ENCODE measurements at regions not wholly inside any gene's neighbourhood (a gene's known extent, or its start where the extent isn't known, plus 50 kb on each side); places are given as distances from the start of the nearest gene placed in this dataset.
"Not testable (repeated sequence)": the region's sequence is repeated elsewhere in the genome, so short reads cannot be mapped to it uniquely, and the experiment has no call there.

DNA sequence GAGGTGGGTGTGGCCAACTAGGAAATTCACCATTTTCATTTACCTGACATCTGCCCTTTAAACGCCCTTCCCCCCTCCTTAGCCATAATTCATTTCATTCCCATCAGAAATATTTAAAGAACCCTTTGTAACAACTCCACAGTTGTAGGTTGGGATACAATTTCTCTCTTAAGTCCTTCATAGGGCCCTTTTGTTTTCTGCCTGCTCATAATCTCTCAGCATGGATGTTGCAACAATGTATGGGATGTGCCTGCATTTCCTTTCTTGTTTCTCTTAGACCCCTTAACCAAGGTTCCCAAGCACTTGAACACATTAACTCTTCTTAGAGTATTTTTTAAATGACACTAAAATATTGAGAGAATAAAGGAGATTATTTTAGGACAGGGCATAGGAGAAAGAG, 51.7 kb upstream of the MYO10 start:
- DNase-seq: no peak
- Histone ChIP-seq H3K36me3 (ENCODE audit: insufficient read depth, low read length) (no peaks in the 10 kb centered on the region), H3K4me3 (ENCODE audit: low read length) (no peak overlapping the region), H3K27me3 (ENCODE audit: low read length) (no peaks in the 10 kb centered on the region), H3K4me1 (ENCODE audit: low read length) (no peaks in the 10 kb centered on the region), H4K20me1 (ENCODE audit: insufficient read depth, low read depth, low read length) (no peaks in the 10 kb centered on the region), H3K9ac (ENCODE audit: low read length) (no peak overlapping the region), H2AFZ (ENCODE audit: low read length) (no peak overlapping the region), H3K9me2 (replicated peaks; ENCODE audit: insufficient read depth, low read length) (no peaks in the 10 kb centered on the region), H3K79me2 (ENCODE audit: low read length) (no peaks in the 10 kb centered on the region), H3K27ac (ENCODE audit: low read length) (no peak overlapping the region), H3K4me2 (ENCODE audit: low read depth, low read length, poor library complexity, severe bottlenecking) (no peak overlapping the region), H3K9me3 (ENCODE audit: low read length) (no peaks in the 10 kb centered on the region)

DNA sequence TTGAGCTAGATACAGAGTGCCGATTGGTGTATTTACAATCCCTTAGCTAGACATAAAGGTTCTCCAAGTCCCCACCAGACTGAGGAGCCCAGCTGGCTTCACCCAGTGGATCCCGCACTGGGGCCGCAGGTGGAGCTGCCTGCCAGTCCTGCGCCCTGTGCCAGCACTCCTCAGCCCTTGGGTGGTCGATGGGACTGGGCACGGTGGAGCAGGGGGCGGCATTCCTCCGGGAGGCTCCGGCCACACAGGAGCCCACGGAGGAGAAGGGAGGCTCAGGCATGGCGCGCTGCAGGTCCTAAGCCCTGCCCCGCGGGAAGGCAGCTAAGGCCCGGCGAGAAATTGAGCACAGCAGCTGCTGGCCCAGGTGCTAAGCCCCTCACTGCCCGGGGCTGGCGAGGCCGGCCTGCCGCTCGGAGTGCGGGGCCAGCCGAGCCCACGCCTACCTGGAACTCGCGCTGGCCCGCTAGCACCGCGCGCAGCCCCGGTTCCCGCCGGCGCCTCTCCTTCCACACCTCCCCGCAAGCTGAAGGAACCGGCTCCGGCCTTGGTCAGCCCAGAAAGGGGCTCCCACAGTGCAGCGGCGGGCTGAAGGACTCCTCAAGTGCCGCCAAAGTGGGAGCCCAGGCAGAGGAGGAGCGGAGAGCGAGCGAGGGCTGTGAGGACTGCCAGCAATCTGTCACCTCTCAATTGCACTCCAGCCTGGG, 54.9 kb upstream of the MYO10 start:
- not testable (repeated sequence) for H3K4me1 ChIP-seq (ENCODE audit: low read length); H3K4me3 ChIP-seq (ENCODE audit: low read length); H3K27ac ChIP-seq (ENCODE audit: low read length); H3K9ac ChIP-seq (ENCODE audit: low read length); DNase-seq; H3K36me3 ChIP-seq (ENCODE audit: insufficient read depth, low read length); H3K9me2 ChIP-seq (replicated peaks; ENCODE audit: insufficient read depth, low read length); H3K27me3 ChIP-seq (ENCODE audit: low read length); H3K79me2 ChIP-seq (ENCODE audit: low read length); H3K4me2 ChIP-seq (ENCODE audit: low read depth, low read length, poor library complexity, severe bottlenecking); H4K20me1 ChIP-seq (ENCODE audit: insufficient read depth, low read depth, low read length); H3K9me3 ChIP-seq (ENCODE audit: low read length); H2AFZ ChIP-seq (ENCODE audit: low read length)

DNA sequence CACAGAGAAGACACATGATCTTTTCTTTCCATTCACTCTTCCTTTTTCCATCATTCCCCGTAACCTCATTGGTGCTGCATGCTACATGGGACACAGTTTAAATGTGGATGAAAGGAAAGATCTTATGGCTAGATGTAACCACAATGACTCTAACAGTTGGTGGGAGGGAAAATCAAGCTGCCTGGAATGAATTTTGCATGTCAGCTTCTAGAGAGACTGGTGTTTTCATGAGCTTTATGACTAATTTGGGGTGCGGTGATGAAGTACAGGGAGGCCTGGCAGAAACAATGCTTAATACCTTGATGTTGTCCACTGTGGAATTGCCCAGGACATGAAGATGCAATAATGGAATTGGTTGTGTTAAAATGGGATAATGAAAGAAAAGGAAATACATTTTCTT, 55.9 kb upstream of the MYO10 start:
- Histone ChIP-seq H2AFZ (ENCODE audit: low read length) (no peak overlapping the region), H3K27ac (ENCODE audit: low read length) (no peak overlapping the region), H3K4me2 (ENCODE audit: low read depth, low read length, poor library complexity, severe bottlenecking) (no peak overlapping the region), H3K4me3 (ENCODE audit: low read length) (no peak overlapping the region), H3K9ac (ENCODE audit: low read length) (no peak overlapping the region), H3K79me2 (ENCODE audit: low read length) (no peaks in the 10 kb centered on the region), H3K4me1 (ENCODE audit: low read length) (no peaks in the 10 kb centered on the region), H3K9me3 (ENCODE audit: low read length) (no peaks in the 10 kb centered on the region), H4K20me1 (ENCODE audit: insufficient read depth, low read depth, low read length) (no peaks in the 10 kb centered on the region), H3K27me3 (ENCODE audit: low read length) (no peaks in the 10 kb centered on the region), H3K36me3 (ENCODE audit: insufficient read depth, low read length) (no peaks in the 10 kb centered on the region), H3K9me2 (replicated peaks; ENCODE audit: insufficient read depth, low read length) (no peaks in the 10 kb centered on the region)
- no peak for DNase-seq

DNA sequence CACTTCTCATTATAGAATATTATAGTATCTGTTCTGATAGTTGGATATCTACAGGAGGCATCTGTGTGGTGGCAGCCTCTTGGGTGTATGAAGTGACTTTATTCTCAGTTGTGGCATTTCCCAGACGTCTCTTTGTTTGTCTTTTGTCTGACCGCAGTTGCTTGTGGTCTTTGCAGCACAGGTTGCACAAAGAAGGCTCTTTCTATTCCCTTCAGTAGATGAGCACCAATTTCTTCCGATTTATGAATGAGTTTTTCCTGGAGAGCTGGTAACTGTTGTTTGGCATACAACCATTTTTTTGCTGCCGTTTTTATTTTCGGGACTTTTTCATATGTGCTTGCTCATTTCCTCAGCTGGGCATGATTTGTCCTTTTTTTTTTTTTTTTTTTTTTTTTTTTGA, 56.4 kb upstream of the MYO10 start:
- Histone ChIP-seq H3K27me3 (ENCODE audit: low read length) (no peaks in the 10 kb centered on the region), H3K4me2 (ENCODE audit: low read depth, low read length, poor library complexity, severe bottlenecking) (no peak overlapping the region), H3K27ac (ENCODE audit: low read length) (no peak overlapping the region), H3K9me2 (replicated peaks; ENCODE audit: insufficient read depth, low read length) (no peaks in the 10 kb centered on the region), H3K4me3 (ENCODE audit: low read length) (no peak overlapping the region), H3K36me3 (ENCODE audit: insufficient read depth, low read length) (no peaks in the 10 kb centered on the region), H4K20me1 (ENCODE audit: insufficient read depth, low read depth, low read length) (no peaks in the 10 kb centered on the region), H2AFZ (ENCODE audit: low read length) (no peak overlapping the region), H3K4me1 (ENCODE audit: low read length) (no peaks in the 10 kb centered on the region), H3K9me3 (ENCODE audit: low read length) (no peaks in the 10 kb centered on the region), H3K79me2 (ENCODE audit: low read length) (no peaks in the 10 kb centered on the region), H3K9ac (ENCODE audit: low read length) (no peak overlapping the region)
- DNase-seq: no peak

DNA sequence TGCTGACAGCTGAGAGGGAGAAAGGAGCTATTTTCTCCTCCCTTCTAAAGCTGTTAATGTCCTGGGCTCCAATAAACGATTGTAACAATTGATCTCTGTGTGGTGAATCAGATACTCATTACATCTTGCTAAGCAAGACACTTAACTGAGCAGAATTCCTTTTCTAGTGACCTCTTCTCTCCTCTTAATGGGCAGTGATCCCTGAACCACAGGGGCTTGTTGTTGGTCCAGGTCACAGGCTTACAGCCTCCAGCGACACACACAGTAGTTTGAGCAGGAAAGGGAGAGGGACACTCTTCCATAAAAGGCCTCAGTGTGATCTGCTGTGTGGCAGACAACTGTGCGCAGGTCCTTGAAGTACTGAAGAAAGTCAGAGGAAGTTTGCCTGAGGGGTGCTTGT, 58.5 kb upstream of the MYO10 start:
- Histone ChIP-seq H3K4me3 (ENCODE audit: low read length) (no peak overlapping the region), H3K9me3 (ENCODE audit: low read length) (no peaks in the 10 kb centered on the region), H3K36me3 (ENCODE audit: insufficient read depth, low read length) (no peaks in the 10 kb centered on the region), H2AFZ (ENCODE audit: low read length) (no peak overlapping the region), H3K27me3 (ENCODE audit: low read length) (no peaks in the 10 kb centered on the region), H3K9me2 (replicated peaks; ENCODE audit: insufficient read depth, low read length) (no peaks in the 10 kb centered on the region), H3K4me2 (ENCODE audit: low read depth, low read length, poor library complexity, severe bottlenecking) (no peak overlapping the region), H3K9ac (ENCODE audit: low read length) (no peak overlapping the region), H3K4me1 (ENCODE audit: low read length) (no peaks in the 10 kb centered on the region), H3K79me2 (ENCODE audit: low read length) (no peaks in the 10 kb centered on the region), H3K27ac (ENCODE audit: low read length) (no peak overlapping the region), H4K20me1 (ENCODE audit: insufficient read depth, low read depth, low read length) (no peaks in the 10 kb centered on the region)
- DNase-seq: no peak

DNA sequence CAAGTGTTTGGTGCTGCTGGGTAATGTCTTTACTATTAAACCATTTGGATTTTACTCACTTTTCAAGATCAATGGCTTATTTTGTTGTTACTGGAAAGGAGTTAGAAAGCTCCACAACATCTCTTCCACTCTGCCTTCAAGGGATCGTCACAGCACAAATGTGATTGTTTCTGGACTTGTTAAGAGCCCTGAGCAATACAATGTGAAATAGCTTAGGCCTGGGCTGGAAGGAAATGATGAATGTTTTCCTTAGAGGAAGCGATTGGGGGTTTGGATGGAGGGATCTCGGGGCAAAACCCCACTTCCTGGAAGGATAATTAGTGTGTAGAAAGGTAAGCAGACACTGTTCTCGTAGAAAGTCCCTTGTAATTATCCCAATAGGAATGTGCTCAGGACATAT, 59.3 kb upstream of the MYO10 start:
- Histone ChIP-seq H3K79me2 (ENCODE audit: low read length) (no peaks in the 10 kb centered on the region), H3K9me3 (ENCODE audit: low read length) (no peaks in the 10 kb centered on the region), H3K27me3 (ENCODE audit: low read length) (no peaks in the 10 kb centered on the region), H3K4me3 (ENCODE audit: low read length) (no peak overlapping the region), H3K4me1 (ENCODE audit: low read length) (no peaks in the 10 kb centered on the region), H3K27ac (ENCODE audit: low read length) (no peak overlapping the region), H3K9me2 (replicated peaks; ENCODE audit: insufficient read depth, low read length) (no peaks in the 10 kb centered on the region), H3K36me3 (ENCODE audit: insufficient read depth, low read length) (no peaks in the 10 kb centered on the region), H2AFZ (ENCODE audit: low read length) (no peak overlapping the region), H3K9ac (ENCODE audit: low read length) (no peak overlapping the region), H3K4me2 (ENCODE audit: low read depth, low read length, poor library complexity, severe bottlenecking) (no peak overlapping the region), H4K20me1 (ENCODE audit: insufficient read depth, low read depth, low read length) (no peaks in the 10 kb centered on the region)
- no peak for DNase-seq

DNA sequence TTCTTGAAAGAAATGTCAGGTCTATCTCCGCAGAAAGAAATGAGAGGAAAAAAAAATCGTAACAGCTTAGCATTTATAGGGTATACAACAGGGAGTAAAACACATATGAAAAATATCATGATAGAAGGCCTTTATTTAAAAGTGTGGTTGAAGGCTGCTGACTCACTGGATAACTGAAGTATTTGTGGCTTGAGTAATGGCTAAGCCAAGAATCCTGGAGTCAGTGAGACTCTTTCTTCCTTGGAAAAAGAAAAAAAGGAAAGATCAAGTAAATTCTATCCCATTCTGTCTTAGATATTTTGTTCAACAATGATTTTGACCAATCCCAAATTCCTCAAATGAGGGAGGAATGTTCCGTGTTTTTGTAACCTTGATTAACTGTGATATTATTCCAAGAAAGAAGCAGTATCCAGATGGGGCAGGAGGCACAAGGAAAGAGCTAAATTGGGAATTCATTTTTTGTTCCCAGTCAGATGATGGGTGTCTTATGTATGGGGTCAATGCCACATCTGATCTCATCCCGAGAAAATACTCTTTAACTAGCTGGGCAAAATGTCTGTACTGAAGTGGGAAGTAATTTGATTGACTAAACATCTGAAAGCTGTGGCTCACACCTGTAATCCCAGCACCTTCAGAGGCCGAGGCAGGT, 64.3 kb upstream of the MYO10 start:
- no peak overlapping the region for H2AFZ ChIP-seq (ENCODE audit: low read length)
- no peak overlapping the region for H3K4me3 ChIP-seq (ENCODE audit: low read length)
- no peak overlapping the region for H3K27ac ChIP-seq (ENCODE audit: low read length)
- no peaks in the 10 kb centered on the region for H3K4me1 ChIP-seq (ENCODE audit: low read length)
- H3K27me3 ChIP-seq (ENCODE audit: low read length): no peaks in the 10 kb centered on the region
- no peaks in the 10 kb centered on the region for H3K79me2 ChIP-seq (ENCODE audit: low read length)
- H3K9me2 ChIP-seq (replicated peaks; ENCODE audit: insufficient read depth, low read length): no peaks in the 10 kb centered on the region
- no peaks in the 10 kb centered on the region for H3K36me3 ChIP-seq (ENCODE audit: insufficient read depth, low read length)
- no peaks in the 10 kb centered on the region for H4K20me1 ChIP-seq (ENCODE audit: insufficient read depth, low read depth, low read length)
- no peak overlapping the region for H3K4me2 ChIP-seq (ENCODE audit: low read depth, low read length, poor library complexity, severe bottlenecking)
- DNase-seq: no peak
- no peak overlapping the region for H3K9ac ChIP-seq (ENCODE audit: low read length)
- H3K9me3 ChIP-seq (ENCODE audit: low read length): no peaks in the 10 kb centered on the region

DNA sequence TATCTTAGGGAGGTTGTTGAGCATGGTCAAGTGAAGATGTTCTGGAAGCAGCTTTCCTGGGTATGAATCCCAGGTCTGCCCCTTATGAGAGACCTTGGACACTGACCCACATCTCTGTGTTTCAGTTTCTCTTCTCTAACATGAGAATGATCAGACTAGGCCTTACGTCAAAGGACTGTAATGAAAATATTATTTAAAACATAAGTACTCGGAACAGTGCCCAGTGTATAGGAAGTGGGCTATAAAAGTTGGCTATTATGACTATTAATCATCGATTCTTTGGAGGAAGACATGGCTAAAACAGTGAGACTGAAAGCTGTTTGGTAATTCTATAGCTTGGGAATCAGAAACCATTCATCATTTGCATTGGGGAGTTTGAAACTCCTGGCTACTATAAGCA, 65.3 kb upstream of the MYO10 start:
- no peaks in the 10 kb centered on the region for H3K9me2 ChIP-seq (replicated peaks; ENCODE audit: insufficient read depth, low read length)
- no peak overlapping the region for H2AFZ ChIP-seq (ENCODE audit: low read length)
- no peaks in the 10 kb centered on the region for H3K9me3 ChIP-seq (ENCODE audit: low read length)
- no peaks in the 10 kb centered on the region for H4K20me1 ChIP-seq (ENCODE audit: insufficient read depth, low read depth, low read length)
- no peaks in the 10 kb centered on the region for H3K27me3 ChIP-seq (ENCODE audit: low read length)
- H3K36me3 ChIP-seq (ENCODE audit: insufficient read depth, low read length): no peaks in the 10 kb centered on the region
- no peak overlapping the region for H3K27ac ChIP-seq (ENCODE audit: low read length)
- DNase-seq: no peak
- H3K4me3 ChIP-seq (ENCODE audit: low read length): no peak overlapping the region
- no peaks in the 10 kb centered on the region for H3K4me1 ChIP-seq (ENCODE audit: low read length)
- H3K79me2 ChIP-seq (ENCODE audit: low read length): no peaks in the 10 kb centered on the region
- no peak overlapping the region for H3K9ac ChIP-seq (ENCODE audit: low read length)
- no peak overlapping the region for H3K4me2 ChIP-seq (ENCODE audit: low read depth, low read length, poor library complexity, severe bottlenecking)
